ENCODE measurements at regions not wholly inside any gene's neighbourhood (a gene's known extent, or its start where the extent isn't known, plus 50 kb on each side); places are given as distances from the start of the nearest gene placed in this dataset.

- no peak overlapping the region for H3K4me3 Mint-ChIP-seq (ENCODE audit: unreplicated experiment)
- no peak overlapping the region for H3K27ac Mint-ChIP-seq (ENCODE audit: low read depth, unreplicated experiment)
- ChIA-PET CTCF (interaction anchor here (0.7 to 6.9 kb wide), 6 partner anchors 25 to 937 kb away, joined by 3 to 89 read pairs (median 3); no protein-coding TSS in a partner anchor), POLR2A (interaction anchor here (0.7 kb wide), 2 partner anchors 254 to 781 kb away, joined by 3 to 4 read pairs; no protein-coding TSS in a partner anchor)
- no TSS peak for BruUV-seq (replicated peaks)
- H3K27me3 Mint-ChIP-seq (ENCODE audit: insufficient read depth, unreplicated experiment): no peaks in the 10 kb centered on the region
- intact Hi-C loops (cut with micrococcal nuclease): loop anchor here (10.0 kb wide), 1 partner anchor 704 kb away; no protein-coding TSS in a partner anchor
- DNase-seq (ENCODE audit: unreplicated experiment): no peak
- peaks cover 10% of the 10 kb centered on the region for H3K4me1 Mint-ChIP-seq (ENCODE audit: insufficient read depth, unreplicated experiment)
- H3K9me3 Mint-ChIP-seq (ENCODE audit: unreplicated experiment): no peaks in the 10 kb centered on the region
- no peak for TF ChIP-seq CTCF (IDR thresholded peaks at IDR 0.05; ENCODE audit: unreplicated experiment)
- no peaks in the 10 kb centered on the region for H3K36me3 Mint-ChIP-seq (ENCODE audit: insufficient read depth, unreplicated experiment)
Observed at GRCh38 chr5:164500856-164501255, 995.4 kb downstream of the MAT2B start.

- Mint-ChIP-seq H3K27ac (ENCODE audit: low read depth, unreplicated experiment) (no peak overlapping the region), H3K4me3 (ENCODE audit: unreplicated experiment) (no peak overlapping the region), H3K27me3 (ENCODE audit: insufficient read depth, unreplicated experiment) (no peaks in the 10 kb centered on the region), H3K9me3 (ENCODE audit: unreplicated experiment) (no peaks in the 10 kb centered on the region), H3K36me3 (ENCODE audit: insufficient read depth, unreplicated experiment) (no peaks in the 10 kb centered on the region), H3K4me1 (ENCODE audit: insufficient read depth, unreplicated experiment) (peaks cover 10% of the 10 kb centered on the region)
- no peak for DNase-seq (ENCODE audit: unreplicated experiment)
- TF ChIP-seq CTCF (IDR thresholded peaks at IDR 0.05; ENCODE audit: unreplicated experiment): no peak
- intact Hi-C loops (cut with micrococcal nuclease): loop anchor here (10.0 kb wide), 1 partner anchor 703 kb away; no protein-coding TSS in a partner anchor
- POLR2A ChIA-PET: no interaction called here
- CTCF ChIA-PET: interaction anchor here (0.5 to 6.9 kb wide), 7 partner anchors 18 to 938 kb away, joined by 3 to 89 read pairs (median 57); no protein-coding TSS in a partner anchor
- BruUV-seq (replicated peaks): no TSS peak
Observed at GRCh38 chr5:164501344-164501743, 995.9 kb downstream of the MAT2B start.

- BruUV-seq (replicated peaks): no TSS peak
Observed at GRCh38 chr5:164504141-164504772, 998.8 kb downstream of the MAT2B start.

More at GRCh38 chr5:164504141-164504772, 998.8 kb downstream of the MAT2B start:
- ChIA-PET CTCF (interaction anchor here (0.6 to 6.9 kb wide), 75 partner anchors 9 to 1071 kb away, joined by 3 to 89 read pairs (median 4); partner anchors contain the start of gene NUDCD2), POLR2A (interaction anchor here (0.6 to 1.9 kb wide), 7 partner anchors 28 to 942 kb away, joined by 3 to 6 read pairs (median 3); no protein-coding TSS in a partner anchor)
- intact Hi-C loops (cut with micrococcal nuclease): loop anchor here (1.0 to 10.0 kb wide), 7 partner anchors 169 to 940 kb away; no protein-coding TSS in a partner anchor
- Mint-ChIP-seq H3K36me3 (ENCODE audit: insufficient read depth, unreplicated experiment) (no peaks in the 10 kb centered on the region), H3K27ac (ENCODE audit: low read depth, unreplicated experiment) (peak overlapping the region; percentile 61), H3K27me3 (ENCODE audit: insufficient read depth, unreplicated experiment) (no peaks in the 10 kb centered on the region), H3K9me3 (ENCODE audit: unreplicated experiment) (no peaks in the 10 kb centered on the region), H3K4me3 (ENCODE audit: unreplicated experiment) (no peak overlapping the region), H3K4me1 (ENCODE audit: insufficient read depth, unreplicated experiment) (peaks cover 10% of the 10 kb centered on the region)
- DNase-seq (ENCODE audit: unreplicated experiment): peak; percentile 81
- TF ChIP-seq CTCF (IDR thresholded peaks at IDR 0.05; ENCODE audit: unreplicated experiment): peak; percentile 95

All from MCF 10A (cell line).